Ascending aorta (tissue), 2 donors: ENCODE measurements at regions not wholly inside any gene's neighbourhood (a gene's known extent, or its start where the extent isn't known, plus 50 kb on each side); places are given as distances from the start of the nearest gene placed in this dataset.

Experiments
- DNase-seq, 2 donors: peaks; one replicate each; pipeline ENCODE4 v3.0.0-alpha.2; 2019; ENCODE audit warnings: low spot score in 2 of 2
- H3K27ac ChIP-seq, 2 donors: fragments of 200-600 bp; sonication (generic); one replicate each; pipeline ENCODE4 v1.5.1; 2016 to 2017; ENCODE audit warnings: mild to moderate bottlenecking in 1 of 2
- H3K27me3 ChIP-seq: fragments of 200-600 bp; sonication (generic); one replicate; pipeline ENCODE4 v1.5.1; 2017
- H3K36me3 ChIP-seq, 2 donors: fragments of 200-600 bp; sonication (generic); one replicate each; pipeline ENCODE4 v1.5.1; 2016
- H3K4me1 ChIP-seq, 2 donors: fragments of 200-600 bp; sonication (generic); one replicate each; pipeline ENCODE4 v1.5.1; 2016 to 2017; ENCODE audit warnings: mild to moderate bottlenecking in 1 of 2
- H3K4me3 ChIP-seq, 2 donors: fragments of 200-600 bp; sonication (generic); one replicate each; pipeline ENCODE4 v1.5.1; 2016 to 2017; ENCODE audit warnings: mild to moderate bottlenecking in 1 of 2
- H3K9me3 ChIP-seq, 2 donors: fragments of 200-600 bp; sonication (generic); one replicate each; pipeline ENCODE4 v1.5.1; 2016
- CTCF ChIP-seq, 3 experiments: fragments of 200-600 bp in 2 of 3; fragments of 450-650 bp in 1 of 3; sonication (generic) in 2 of 3; IDR thresholded peaks; one replicate each; pipeline ENCODE4 v1.5.1; 2016 to 2019; ENCODE audit warnings: antibody characterized with exemption in 3 of 3, mild to moderate bottlenecking in 1 of 3, moderate library complexity in 1 of 3
- intact Hi-C: fragments of 100-400 bp; cut with DNase I; formaldehyde crosslinking; loops from one replicate; pipeline ENCODE4 v1.15.1; 2023

DNA sequence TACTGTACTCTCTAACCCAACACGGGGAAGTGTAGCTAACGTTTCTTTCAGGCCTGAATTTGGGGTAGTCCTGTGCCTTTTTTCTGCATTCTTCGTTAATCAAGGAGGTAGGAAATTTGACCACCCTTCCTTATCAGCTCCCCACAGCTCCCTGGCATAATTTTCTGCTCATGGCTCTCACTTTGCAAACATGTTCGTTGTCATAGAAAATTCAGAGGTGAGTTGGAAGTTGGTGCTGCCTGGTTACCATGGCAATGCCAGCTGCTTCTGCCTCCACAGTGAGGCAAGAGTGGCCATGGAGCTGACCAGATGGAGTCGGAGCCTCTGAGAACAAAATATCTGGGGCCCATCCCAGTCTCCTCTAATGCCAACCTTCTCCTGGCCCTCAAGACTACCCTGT is 116.6 kb upstream of the BOD1 start:
- H3K9me3 ChIP-seq: no peaks in the 10 kb centered on the region
- intact Hi-C loops: no loop called here
- no peaks in the 10 kb centered on the region for H3K36me3 ChIP-seq
- no peaks in the 10 kb centered on the region for H3K4me1 ChIP-seq
- no peaks in the 10 kb centered on the region for H3K27me3 ChIP-seq
- no peak for DNase-seq
- TF ChIP-seq CTCF (IDR thresholded peaks at IDR 0.05): no peak
- no peak overlapping the region for H3K4me3 ChIP-seq
- no peak overlapping the region for H3K27ac ChIP-seq

DNA sequence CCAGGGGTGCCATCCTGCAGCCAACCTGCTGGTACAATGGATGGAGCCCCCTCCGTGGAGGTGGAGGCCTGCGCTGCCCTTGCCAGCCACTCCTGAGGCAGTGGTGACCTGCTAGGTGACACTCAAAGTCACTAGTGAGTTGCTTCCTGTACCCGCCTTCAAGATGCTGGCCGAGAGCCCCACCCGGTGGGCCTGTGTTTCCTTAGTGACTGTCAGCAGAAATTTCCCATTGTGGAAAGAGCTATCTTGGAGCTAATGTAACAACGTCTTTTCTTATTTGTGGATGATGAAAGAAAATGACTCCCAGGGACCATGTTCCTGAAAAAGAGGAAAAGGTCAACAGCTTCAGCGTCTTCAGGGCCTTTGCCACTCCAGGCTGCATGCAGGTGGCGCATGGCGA is 117.0 kb upstream of the BOD1 start:
- Histone ChIP-seq H3K27ac (no peak overlapping the region), H3K27me3 (no peaks in the 10 kb centered on the region), H3K4me1 (no peaks in the 10 kb centered on the region), H3K4me3 (no peak overlapping the region), H3K36me3 (no peaks in the 10 kb centered on the region), H3K9me3 (no peaks in the 10 kb centered on the region)
- no peak for DNase-seq
- TF ChIP-seq CTCF (IDR thresholded peaks at IDR 0.05): no peak
- intact Hi-C loops: no loop called here

- no peak for TF ChIP-seq CTCF (IDR thresholded peaks at IDR 0.05)
- no peaks in the 10 kb centered on the region for H3K36me3 ChIP-seq
- no peak overlapping the region for H3K4me3 ChIP-seq
- no peak overlapping the region for H3K27ac ChIP-seq
- no peaks in the 10 kb centered on the region for H3K27me3 ChIP-seq
- no peaks in the 10 kb centered on the region for H3K4me1 ChIP-seq
- intact Hi-C loops: no loop called here
- no peak for DNase-seq
- H3K9me3 ChIP-seq: no peaks in the 10 kb centered on the region
These were observed 117.5 kb upstream of the BOD1 start for GRCh38 chr5:173733831-173734501.

DNA sequence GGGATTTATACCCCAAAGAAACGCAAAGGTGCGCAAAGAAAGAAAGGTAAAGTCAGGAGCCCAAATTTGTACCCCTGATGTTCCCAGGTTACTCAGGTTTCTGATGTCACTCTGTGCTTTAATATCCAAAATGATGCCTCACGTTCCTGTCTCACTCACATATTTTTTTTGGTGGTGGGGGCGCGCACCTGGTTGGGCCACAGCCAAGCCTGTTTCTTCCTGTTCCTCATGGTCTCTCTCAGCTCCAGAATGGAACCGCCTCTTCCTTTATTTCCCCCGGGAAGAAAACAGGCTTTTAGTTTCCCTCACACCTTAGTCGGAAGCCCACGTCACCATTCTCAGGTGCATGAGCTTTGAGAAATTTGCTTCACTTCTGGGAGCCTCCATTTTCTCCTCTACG is 118.3 kb upstream of the BOD1 start:
- intact Hi-C loops: no loop called here
- DNase-seq: no peak
- Histone ChIP-seq H3K4me1 (no peaks in the 10 kb centered on the region), H3K9me3 (no peaks in the 10 kb centered on the region), H3K27ac (no peak overlapping the region), H3K4me3 (no peak overlapping the region), H3K27me3 (no peaks in the 10 kb centered on the region), H3K36me3 (no peaks in the 10 kb centered on the region)
- TF ChIP-seq CTCF (IDR thresholded peaks at IDR 0.05): no peak

DNA sequence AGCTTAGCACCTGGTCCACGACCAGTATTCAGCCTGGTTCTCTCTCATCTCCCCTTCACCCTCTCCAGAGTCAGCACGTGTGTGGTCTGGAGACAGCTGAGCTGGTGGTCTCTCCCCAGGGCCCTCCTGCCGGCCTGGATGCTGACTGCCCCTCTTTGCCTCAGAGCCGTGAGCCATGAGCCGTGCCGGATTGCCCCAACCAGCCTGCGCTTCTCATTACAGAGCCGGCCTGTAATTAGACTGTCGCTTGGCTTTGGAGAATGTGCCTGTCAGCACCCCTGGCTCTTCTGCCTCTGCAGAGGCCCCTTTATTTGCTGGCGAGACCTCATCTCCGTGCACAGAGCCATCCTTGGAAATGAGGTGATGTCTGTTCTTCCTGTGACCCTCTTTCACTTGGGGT is 118.7 kb upstream of the BOD1 start:
- DNase-seq: no peak
- Histone ChIP-seq H3K4me1 (no peaks in the 10 kb centered on the region), H3K4me3 (no peak overlapping the region), H3K9me3 (no peaks in the 10 kb centered on the region), H3K27me3 (no peaks in the 10 kb centered on the region), H3K36me3 (no peaks in the 10 kb centered on the region), H3K27ac (no peak overlapping the region)
- TF ChIP-seq CTCF (IDR thresholded peaks at IDR 0.05): no peak
- intact Hi-C loops: no loop called here

DNA sequence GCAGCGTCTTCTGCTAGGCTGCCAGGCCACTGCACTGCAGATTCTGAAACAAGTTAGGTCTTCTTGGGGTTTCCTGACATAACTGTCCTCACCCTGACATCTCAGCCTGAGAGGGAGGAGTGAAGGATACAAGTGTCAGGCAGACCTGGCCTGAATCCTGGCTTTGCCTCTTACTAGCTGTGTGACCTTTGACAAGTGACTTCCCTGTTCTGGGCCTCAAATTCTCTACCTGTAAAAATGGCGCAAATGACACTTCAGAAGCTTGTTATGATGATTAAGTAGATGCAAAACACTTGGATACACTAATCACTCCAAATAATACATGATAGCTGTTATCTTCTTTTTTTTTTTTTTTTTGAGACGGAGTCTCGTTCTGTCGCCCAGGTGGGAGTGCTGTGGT is 119.2 kb upstream of the BOD1 start:
- TF ChIP-seq CTCF (IDR thresholded peaks at IDR 0.05): no peak
- no peak overlapping the region for H3K4me3 ChIP-seq
- intact Hi-C loops: no loop called here

More for the DNA sequence above, 119.2 kb upstream of the BOD1 start:
- no peaks in the 10 kb centered on the region for H3K9me3 ChIP-seq
- no peak for DNase-seq
- H3K27ac ChIP-seq: no peak overlapping the region
- H3K36me3 ChIP-seq: no peaks in the 10 kb centered on the region
- no peaks in the 10 kb centered on the region for H3K27me3 ChIP-seq
- no peaks in the 10 kb centered on the region for H3K4me1 ChIP-seq
